ENCODE measurements at regions not wholly inside any gene's neighbourhood (a gene's known extent, or its start where the extent isn't known, plus 50 kb on each side); places are given as distances from the start of the nearest gene placed in this dataset.

GRCh38 chr5:38734353-38734752 is 111.5 kb upstream of the OSMR start:
- H3K27ac ChIP-seq (ENCODE audit: low read depth in 1 of 2, low read length in 2 of 2): no peak overlapping the region
- Mint-ChIP-seq H3K9me3 (no peaks in the 10 kb centered on the region), H3K4me1 (ENCODE audit: low read depth) (no peaks in the 10 kb centered on the region), H3K27me3 (peaks cover 12% of the 10 kb centered on the region), H3K4me3 (no peak overlapping the region), H3K27ac (no peak overlapping the region), H3K36me3 (ENCODE audit: low read depth) (no peaks in the 10 kb centered on the region)
- no peak for TF ChIP-seq CTCF (IDR thresholded peaks at IDR 0.05)
- intact Hi-C loops (cut with DNase I, micrococcal nuclease): no loop called here
- no peak overlapping the region for H3K4me3 ChIP-seq (ENCODE audit: low read length)
- H3K9me3 ChIP-seq (ENCODE audit: control insufficient read depth in 1 of 2, insufficient read depth in 1 of 2, low read length in 2 of 2): no peaks in the 10 kb centered on the region
- ATAC-seq (ENCODE audit: poor library complexity) (no peak), DNase-seq (no peak)
- CTCF ChIA-PET: no interaction called here
- POLR2A ChIA-PET: no interaction called here
- H3K4me1 ChIP-seq (ENCODE audit: insufficient read depth, low read length): no peaks in the 10 kb centered on the region
- peaks cover 0 to 4% of the 10 kb centered on the region in 2 experiments for H3K27me3 ChIP-seq (ENCODE audit: control insufficient read depth in 1 of 2, insufficient read depth in 2 of 2, low read length in 2 of 2)
- H3K36me3 ChIP-seq (ENCODE audit: insufficient read depth, low read length): no peaks in the 10 kb centered on the region

GRCh38 chr5:38736089-38736488 is 109.7 kb upstream of the OSMR start:
- Histone ChIP-seq H3K36me3 (ENCODE audit: insufficient read depth, low read length) (no peaks in the 10 kb centered on the region), H3K9me3 (ENCODE audit: control insufficient read depth in 1 of 2, insufficient read depth in 1 of 2, low read length in 2 of 2) (no peaks in the 10 kb centered on the region), H3K4me1 (ENCODE audit: insufficient read depth, low read length) (no peaks in the 10 kb centered on the region), H3K4me3 (ENCODE audit: low read length) (no peak overlapping the region), H3K27me3 (ENCODE audit: control insufficient read depth in 1 of 2, insufficient read depth in 2 of 2, low read length in 2 of 2) (peaks cover 0 to 2% of the 10 kb centered on the region in 2 experiments), H3K27ac (ENCODE audit: low read depth in 1 of 2, low read length in 2 of 2) (no peak overlapping the region)
- CTCF ChIA-PET: interaction anchor here (1.1 kb wide), 1 partner anchor 10 kb away, joined by 3 read pairs; no protein-coding TSS in a partner anchor
- Mint-ChIP-seq H3K27me3 (peaks cover 10% of the 10 kb centered on the region), H3K9me3 (no peaks in the 10 kb centered on the region), H3K4me3 (no peak overlapping the region), H3K4me1 (ENCODE audit: low read depth) (no peaks in the 10 kb centered on the region), H3K27ac (no peak overlapping the region), H3K36me3 (ENCODE audit: low read depth) (no peaks in the 10 kb centered on the region)
- intact Hi-C loops (cut with DNase I, micrococcal nuclease): no loop called here
- no peak for TF ChIP-seq CTCF (IDR thresholded peaks at IDR 0.05)
- POLR2A ChIA-PET: no interaction called here
- DNase-seq: no peak
- no peak for ATAC-seq (ENCODE audit: poor library complexity)

- H3K27me3 ChIP-seq (ENCODE audit: control insufficient read depth in 1 of 2, insufficient read depth in 2 of 2, low read length in 2 of 2): peaks cover 0 to 2% of the 10 kb centered on the region in 2 experiments
- Mint-ChIP-seq H3K27me3 (peaks cover 10% of the 10 kb centered on the region), H3K4me1 (ENCODE audit: low read depth) (no peaks in the 10 kb centered on the region), H3K27ac (no peak overlapping the region), H3K36me3 (ENCODE audit: low read depth) (no peaks in the 10 kb centered on the region), H3K9me3 (no peaks in the 10 kb centered on the region), H3K4me3 (no peak overlapping the region)
- H3K36me3 ChIP-seq (ENCODE audit: insufficient read depth, low read length): no peaks in the 10 kb centered on the region
- ChIA-PET CTCF (no interaction called here), POLR2A (no interaction called here)
- ATAC-seq (ENCODE audit: poor library complexity): no peak
- intact Hi-C loops (cut with DNase I, micrococcal nuclease): no loop called here
- no peak for TF ChIP-seq CTCF (IDR thresholded peaks at IDR 0.05)
- no peak overlapping the region for H3K4me3 ChIP-seq (ENCODE audit: low read length)
- H3K27ac ChIP-seq (ENCODE audit: low read depth in 1 of 2, low read length in 2 of 2): no peak overlapping the region
- peaks cover 3 to 5% of the 10 kb centered on the region in 2 experiments for H3K9me3 ChIP-seq (ENCODE audit: control insufficient read depth in 1 of 2, insufficient read depth in 1 of 2, low read length in 2 of 2)
- no peak for DNase-seq
- H3K4me1 ChIP-seq (ENCODE audit: insufficient read depth, low read length): no peaks in the 10 kb centered on the region
Measured at GRCh38 chr5:38737976-38738375, 107.8 kb upstream of the OSMR start.

Measured in CD4-positive, alpha-beta T cell (primary cell).